ENCODE measurements at regions not wholly inside any gene's neighbourhood (a gene's known extent, or its start where the extent isn't known, plus 50 kb on each side); places are given as distances from the start of the nearest gene placed in this dataset.
"Not testable (repeated sequence)": the region's sequence is repeated elsewhere in the genome, so short reads cannot be mapped to it uniquely, and the experiment has no call there.

GRCh38 chr3:87742250-87742649 is 316.6 kb downstream of the CGGBP1 start:
- no peaks in the 10 kb centered on the region for H3K9me2 ChIP-seq (replicated peaks; ENCODE audit: insufficient read depth, low read length)
- no peak overlapping the region for H3K4me2 ChIP-seq (ENCODE audit: low read depth, low read length)
- no peak for TF ChIP-seq EZH2 (optimal IDR thresholded peaks at IDR 0.05; ENCODE audit: low read depth, low read length)
- no peak for TF ChIP-seq CTCF (IDR thresholded peaks at IDR 0.05; ENCODE audit: low read length)
- TF ChIP-seq EZH2phosphoT487 (IDR thresholded peaks at IDR 0.05; ENCODE audit: low read length), result no peak
- no peaks in the 10 kb centered on the region for H3K79me2 ChIP-seq (ENCODE audit: low read length)
- no peak for DNase-seq
- H3K9me3 ChIP-seq (replicated peaks; ENCODE audit: insufficient read depth, low read length), result no peaks in the 10 kb centered on the region
- no peak overlapping the region for H3K27ac ChIP-seq (ENCODE audit: low read length)
- no peak overlapping the region for H2AFZ ChIP-seq (ENCODE audit: low read length)
- no peak overlapping the region for H3K4me3 ChIP-seq (ENCODE audit: low read length)
- no peaks in the 10 kb centered on the region for H4K20me1 ChIP-seq (ENCODE audit: insufficient read depth, low read length)
- H3K36me3 ChIP-seq (replicated peaks; ENCODE audit: insufficient read depth, low read length), result no peaks in the 10 kb centered on the region
- H3F3A ChIP-seq (ENCODE audit: insufficient read depth, low read length), result no peaks in the 10 kb centered on the region
- no peaks in the 10 kb centered on the region for H3K27me3 ChIP-seq (replicated peaks; ENCODE audit: insufficient read depth, low read length)
- no peak overlapping the region for H3K9ac ChIP-seq (ENCODE audit: low read length)
- peaks cover 5% of the 10 kb centered on the region for H3K4me1 ChIP-seq (ENCODE audit: low read length)

GRCh38 chr3:87740894-87741293 is 317.9 kb downstream of the CGGBP1 start:
- H2AFZ ChIP-seq (ENCODE audit: low read length); H3K4me2 ChIP-seq (ENCODE audit: low read depth, low read length); H4K20me1 ChIP-seq (ENCODE audit: insufficient read depth, low read length): not testable (repeated sequence)

GRCh38 chr3:87737817-87738216 is 321.0 kb downstream of the CGGBP1 start:
- not testable (repeated sequence) for H3K27me3 ChIP-seq (replicated peaks; ENCODE audit: insufficient read depth, low read length); DNase-seq; H3K79me2 ChIP-seq (ENCODE audit: low read length); H3K4me2 ChIP-seq (ENCODE audit: low read depth, low read length); H3K4me1 ChIP-seq (ENCODE audit: low read length); H3K9me3 ChIP-seq (replicated peaks; ENCODE audit: insufficient read depth, low read length); H3F3A ChIP-seq (ENCODE audit: insufficient read depth, low read length); H2AFZ ChIP-seq (ENCODE audit: low read length); H3K9ac ChIP-seq (ENCODE audit: low read length); H3K27ac ChIP-seq (ENCODE audit: low read length); H3K9me2 ChIP-seq (replicated peaks; ENCODE audit: insufficient read depth, low read length); H3K36me3 ChIP-seq (replicated peaks; ENCODE audit: insufficient read depth, low read length); H4K20me1 ChIP-seq (ENCODE audit: insufficient read depth, low read length); H3K4me3 ChIP-seq (ENCODE audit: low read length)

More at GRCh38 chr3:87740894-87741293, 317.9 kb downstream of the CGGBP1 start:
- not testable (repeated sequence) for H3K27ac ChIP-seq (ENCODE audit: low read length); H3K9ac ChIP-seq (ENCODE audit: low read length); H3K9me2 ChIP-seq (replicated peaks; ENCODE audit: insufficient read depth, low read length); H3K36me3 ChIP-seq (replicated peaks; ENCODE audit: insufficient read depth, low read length); H3K79me2 ChIP-seq (ENCODE audit: low read length); DNase-seq; H3K4me3 ChIP-seq (ENCODE audit: low read length); H3K9me3 ChIP-seq (replicated peaks; ENCODE audit: insufficient read depth, low read length); H3F3A ChIP-seq (ENCODE audit: insufficient read depth, low read length); H3K4me1 ChIP-seq (ENCODE audit: low read length); H3K27me3 ChIP-seq (replicated peaks; ENCODE audit: insufficient read depth, low read length)

GRCh38 chr3:87733671-87734367 is 325.0 kb downstream of the CGGBP1 start:
- Histone ChIP-seq H3K9ac (ENCODE audit: low read length) (no peak overlapping the region), H4K20me1 (ENCODE audit: insufficient read depth, low read length) (no peaks in the 10 kb centered on the region), H3K4me3 (ENCODE audit: low read length) (no peak overlapping the region), H2AFZ (ENCODE audit: low read length) (no peak overlapping the region), H3K79me2 (ENCODE audit: low read length) (no peaks in the 10 kb centered on the region), H3K27me3 (replicated peaks; ENCODE audit: insufficient read depth, low read length) (no peaks in the 10 kb centered on the region), H3K9me2 (replicated peaks; ENCODE audit: insufficient read depth, low read length) (no peaks in the 10 kb centered on the region), H3F3A (ENCODE audit: insufficient read depth, low read length) (no peaks in the 10 kb centered on the region), H3K4me1 (ENCODE audit: low read length) (no peaks in the 10 kb centered on the region), H3K36me3 (replicated peaks; ENCODE audit: insufficient read depth, low read length) (no peaks in the 10 kb centered on the region), H3K9me3 (replicated peaks; ENCODE audit: insufficient read depth, low read length) (no peaks in the 10 kb centered on the region), H3K4me2 (ENCODE audit: low read depth, low read length) (no peak overlapping the region), H3K27ac (ENCODE audit: low read length) (no peak overlapping the region)
- TF ChIP-seq CTCF (IDR thresholded peaks at IDR 0.05; ENCODE audit: low read length), result no peak
- no peak for TF ChIP-seq EZH2 (optimal IDR thresholded peaks at IDR 0.05; ENCODE audit: low read depth, low read length)
- no peak for TF ChIP-seq EZH2phosphoT487 (IDR thresholded peaks at IDR 0.05; ENCODE audit: low read length)
- no peak for DNase-seq
